GM12873 (cell line): ENCODE measurements at regions not wholly inside any gene's neighbourhood (a gene's known extent, or its start where the extent isn't known, plus 50 kb on each side); places are given as distances from the start of the nearest gene placed in this dataset.

ENCODE experiments used
- TF ChIP-seq, protein P1 (sequence below): IDR thresholded peaks from 2 replicates; pipeline ENCODE4 v1.5.1; 2012; ENCODE audit warnings: low read depth, mild to moderate bottlenecking, moderate library complexity, low read length, control low read depth; ENCODE audit not compliant: insufficient read depth; ENCODE audit errors: missing control alignments

GRCh38 chr4:63361066-63361465 lies 1048.2 kb downstream of the TECRL start:
- TF ChIP-seq, protein P1, sequence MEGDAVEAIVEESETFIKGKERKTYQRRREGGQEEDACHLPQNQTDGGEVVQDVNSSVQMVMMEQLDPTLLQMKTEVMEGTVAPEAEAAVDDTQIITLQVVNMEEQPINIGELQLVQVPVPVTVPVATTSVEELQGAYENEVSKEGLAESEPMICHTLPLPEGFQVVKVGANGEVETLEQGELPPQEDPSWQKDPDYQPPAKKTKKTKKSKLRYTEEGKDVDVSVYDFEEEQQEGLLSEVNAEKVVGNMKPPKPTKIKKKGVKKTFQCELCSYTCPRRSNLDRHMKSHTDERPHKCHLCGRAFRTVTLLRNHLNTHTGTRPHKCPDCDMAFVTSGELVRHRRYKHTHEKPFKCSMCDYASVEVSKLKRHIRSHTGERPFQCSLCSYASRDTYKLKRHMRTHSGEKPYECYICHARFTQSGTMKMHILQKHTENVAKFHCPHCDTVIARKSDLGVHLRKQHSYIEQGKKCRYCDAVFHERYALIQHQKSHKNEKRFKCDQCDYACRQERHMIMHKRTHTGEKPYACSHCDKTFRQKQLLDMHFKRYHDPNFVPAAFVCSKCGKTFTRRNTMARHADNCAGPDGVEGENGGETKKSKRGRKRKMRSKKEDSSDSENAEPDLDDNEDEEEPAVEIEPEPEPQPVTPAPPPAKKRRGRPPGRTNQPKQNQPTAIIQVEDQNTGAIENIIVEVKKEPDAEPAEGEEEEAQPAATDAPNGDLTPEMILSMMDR: no peak

- TF ChIP-seq, protein P1: no peak
Observed at GRCh38 chr4:63349674-63350025, 1059.6 kb downstream of the TECRL start.

DNA sequence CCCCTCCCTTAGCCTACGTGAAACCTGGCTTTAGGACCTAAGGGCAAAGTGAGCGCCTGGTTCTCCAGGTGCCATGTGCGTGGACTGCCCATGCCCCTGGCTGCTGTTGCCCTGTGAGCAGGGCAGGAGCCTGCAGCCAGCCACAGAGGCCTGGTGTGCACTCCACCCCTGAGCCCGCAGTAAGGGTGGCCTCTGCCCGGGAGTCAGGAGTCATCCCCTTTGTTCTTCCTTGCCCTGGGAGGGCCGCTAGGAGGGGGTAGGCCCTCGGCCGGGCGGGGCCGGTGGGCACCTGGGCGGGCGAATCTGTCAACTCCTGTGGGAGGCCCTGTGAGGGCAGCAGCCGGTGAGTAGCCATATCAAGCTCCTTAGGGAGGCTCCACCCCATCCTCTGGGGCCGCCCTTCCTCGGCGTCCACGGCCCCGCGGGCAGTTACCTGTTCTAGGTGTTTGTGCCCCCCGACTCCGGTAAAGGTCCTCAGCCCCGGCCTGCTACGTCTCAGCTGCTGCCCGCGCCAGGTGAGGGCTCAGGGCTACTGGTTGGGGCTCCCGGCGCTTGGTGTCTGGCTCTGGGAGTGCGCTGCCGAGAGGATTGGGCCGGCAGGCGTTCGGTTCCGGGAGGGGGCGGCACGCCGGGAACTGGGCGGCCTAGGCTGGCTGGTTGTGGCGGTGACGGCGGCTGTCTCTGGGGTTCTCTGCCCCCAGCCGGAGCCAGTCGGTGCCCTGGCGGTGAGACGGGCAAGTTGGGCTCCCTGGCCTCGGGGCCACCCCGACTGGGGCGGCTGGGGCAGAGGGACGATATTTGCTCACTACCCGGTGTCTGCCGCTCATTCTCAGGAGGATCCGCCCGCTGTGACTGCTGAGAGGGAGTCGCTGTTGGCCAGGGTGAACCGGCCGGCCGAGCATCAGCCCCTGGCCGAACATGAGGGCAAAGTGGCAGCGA lies 1060.2 kb downstream of the TECRL start:
- TF ChIP-seq, protein P1: no peak

DNA sequence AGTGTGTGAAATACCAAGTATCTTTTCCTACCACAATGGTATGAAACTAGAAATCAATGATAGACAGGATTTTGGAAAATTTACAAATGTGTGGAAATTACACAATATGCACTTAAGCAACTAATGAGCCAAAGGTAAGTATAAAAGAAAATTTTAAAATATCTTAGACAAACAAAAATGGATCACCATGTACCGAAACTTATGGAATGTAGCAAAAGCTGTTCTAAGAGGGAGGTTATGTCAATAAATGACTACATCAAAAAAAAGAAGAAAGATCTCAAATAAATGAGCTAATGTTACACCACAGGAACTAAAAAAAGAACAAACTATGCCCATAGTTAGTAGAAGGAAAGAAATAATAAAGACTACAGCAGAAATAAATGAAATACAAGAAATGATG lies 1084.1 kb downstream of the TECRL start:
- TF ChIP-seq, protein P1: no peak

- TF ChIP-seq, protein P1: no peak
Observed at GRCh38 chr4:63316633-63317032, 1092.6 kb downstream of the TECRL start.

GRCh38 chr4:63315651-63316050 lies 1093.6 kb downstream of the TECRL start:
- TF ChIP-seq, protein P1: no peak

GRCh38 chr4:63308697-63309096 lies 1100.6 kb downstream of the TECRL start:
- TF ChIP-seq, protein P1: no peak
